ENCODE measurements at regions not wholly inside any gene's neighbourhood (a gene's known extent, or its start where the extent isn't known, plus 50 kb on each side); places are given as distances from the start of the nearest gene placed in this dataset.

GRCh38 chr16:47877166-47877565 is 278.6 kb downstream of the ABCC12 start:
- Histone ChIP-seq H3K36me3 (ENCODE audit: control insufficient read depth, insufficient read depth, low read length) (no peaks in the 10 kb centered on the region), H3K4me3 (no peak overlapping the region), H3K4me1 (replicated peaks in 1 of 2; ENCODE audit: control insufficient read depth in 2 of 2, insufficient read depth in 2 of 2, low read length in 2 of 2) (no peaks in the 10 kb centered on the region), H3K27me3 (ENCODE audit: control insufficient read depth in 2 of 2, insufficient read depth in 2 of 2, low read length in 2 of 2) (no peaks in the 10 kb centered on the region), H3K9me1 (ENCODE audit: control insufficient read depth, insufficient read depth, low read length) (no peaks in the 10 kb centered on the region), H3K4me2 (ENCODE audit: insufficient read depth, low read length) (no peak overlapping the region), H3K27ac (ENCODE audit: extremely low read depth, low read depth, low read length) (no peak overlapping the region), H3K79me2 (ENCODE audit: control insufficient read depth, insufficient read depth, low read length) (no peaks in the 10 kb centered on the region), H4K20me1 (replicated peaks; ENCODE audit: control insufficient read depth, insufficient read depth, low read length) (no peaks in the 10 kb centered on the region), H3K9ac (ENCODE audit: insufficient read depth in 1 of 2, low read depth in 2 of 2, low read length in 2 of 2) (no peak overlapping the region), H2AFZ (ENCODE audit: low read depth, low read length) (no peak overlapping the region), H3K9me3 (replicated peaks; ENCODE audit: control insufficient read depth, insufficient read depth, low read depth, low read length) (no peaks in the 10 kb centered on the region)
- no peak for DNase-seq (ENCODE audit: extremely low read depth in 1 of 4, low spot score in 3 of 4)
- no peak for FAIRE-seq
- POLR2A ChIA-PET, result no interaction called here
- CTCF ChIA-PET (ENCODE audit: low intra/inter-chr PET ratio), result interaction anchor here (0.5 kb wide), 1 partner anchor 23 kb away, joined by 3 read pairs; no protein-coding TSS in a partner anchor
- in situ Hi-C loops (cut with MboI), result no loop called here
- intact Hi-C loops (cut with micrococcal nuclease), result loop anchor here (10.0 kb wide), 1 partner anchor 278 kb away; the partner anchor contains the start of gene ABCC12
- no peak for TF ChIP-seq ATF3 (IDR thresholded peaks at IDR 0.05)
- TF ChIP-seq ATF3 (CRISPR knock-in tag; conservative IDR thresholded peaks at IDR 0.05), result no peak
- TF ChIP-seq USF1 (CRISPR knock-in tag; IDR thresholded peaks at IDR 0.05), result no peak
- TF ChIP-seq ZNF212 (CRISPR knock-in tag; IDR thresholded peaks at IDR 0.05), result no peak
- no peak for TF ChIP-seq CCNT2 (IDR thresholded peaks at IDR 0.05; ENCODE audit: borderline replicate concordance, extremely low read depth, insufficient read length, low read depth, low read length)
- ATAC-seq, result no peak
- WGBS (ENCODE audit: insufficient coverage, low coverage, missing lambda C conversion rate), result 0% methylated on average over 3 of the region's 3 CpGs
- no TSS peak for BruUV-seq (replicated peaks)
